Panc1 (cell line): ENCODE measurements at regions not wholly inside any gene's neighbourhood (a gene's known extent, or its start where the extent isn't known, plus 50 kb on each side); places are given as distances from the start of the nearest gene placed in this dataset.

ENCODE experiments used
- ATAC-seq: fragments of 200-7000 bp; cut with Tn5 transposase; 2 replicates; pipeline ENCODE4 v1.9.1; 2020; ENCODE audit warnings: mild to moderate bottlenecking, moderate library complexity
- BruUV-seq: library from RNA; stranded (reverse); fragments of 400-500 nt; replicated peaks from 2 replicates; lab custom pipeline; 2021; lab: Mats Ljungman, UMichigan
- CTCF ChIA-PET: fragments of 300-600 bp; sonication (Branson Sonifier 250); formaldehyde crosslinking; loops from one replicate; lab custom pipeline; 2022; ENCODE audit warnings: antibody characterized with exemption; lab: Charles Lee
- POLR2A ChIA-PET: fragments of 300-600 bp; sonication (Branson Sonifier 250); formaldehyde crosslinking; loops from one replicate; lab custom pipeline; 2022; ENCODE audit warnings: antibody characterized with exemption; lab: Charles Lee
- DNase-seq: peaks from one replicate; pipeline ENCODE4 v3.0.0-alpha.2; 2010; ENCODE audit warnings: low read depth, low spot score
- H3K27ac ChIP-seq: 2 replicates; pipeline ENCODE4 v1.5.1; 2011; ENCODE audit warnings: mild to moderate bottlenecking, low read length, inconsistent platforms
- H3K27me3 ChIP-seq: fragments of 200-500 bp; sonication (Bioruptor generic); 2 replicates; pipeline ENCODE4 v1.6.0; 2014; ENCODE audit warnings: low read length, inconsistent platforms; ENCODE audit not compliant: control insufficient read depth, insufficient read depth
- H3K36me3 ChIP-seq: fragments of 200-500 bp; sonication (Bioruptor generic); 2 replicates; pipeline ENCODE4 v1.5.1; 2014; ENCODE audit warnings: inconsistent platforms, mild to moderate bottlenecking, low read length, moderate library complexity; ENCODE audit not compliant: control insufficient read depth, insufficient read depth
- H3K4me1 ChIP-seq: 2 replicates; pipeline ENCODE4 v1.5.1; 2011; ENCODE audit warnings: inconsistent platforms, mild to moderate bottlenecking, low read length, moderate library complexity; ENCODE audit not compliant: control insufficient read depth, insufficient read depth
- H3K4me3 ChIP-seq, 2 experiments: 2 replicates each; pipeline ENCODE4 v1.5.1; 2011 to 2012; ENCODE audit warnings: low read depth in 2 of 2, low read length in 2 of 2, mild to moderate bottlenecking in 2 of 2, inconsistent platforms in 1 of 2, moderate library complexity in 1 of 2
- H3K9me3 ChIP-seq: fragments of 200-500 bp; sonication (Bioruptor generic); 2 replicates; pipeline ENCODE4 v1.5.1; 2014; ENCODE audit warnings: low read depth, mild to moderate bottlenecking, inconsistent platforms, low read length, moderate library complexity; ENCODE audit not compliant: control insufficient read depth, insufficient read depth
- CTCF ChIP-seq: fragments of 450-650 bp; IDR thresholded peaks from 2 replicates; pipeline ENCODE4 v1.5.1; 2017; ENCODE audit warnings: mild to moderate bottlenecking
- POLR2AphosphoS5 ChIP-seq: IDR thresholded peaks from 2 replicates; pipeline ENCODE4 v1.6.1; 2012; ENCODE audit warnings: mild to moderate bottlenecking, low read depth, low read length, moderate library complexity
- REST ChIP-seq, 2 experiments: IDR thresholded peaks; 2 replicates each; pipeline ENCODE4 v1.6.1; 2011 to 2012; ENCODE audit warnings: low read depth in 2 of 2, control low read depth in 1 of 2, low read length in 1 of 2, mild to moderate bottlenecking in 1 of 2, moderate library complexity in 1 of 2; ENCODE audit not compliant: insufficient read depth in 1 of 2
- SIN3A ChIP-seq: IDR thresholded peaks from 2 replicates; pipeline ENCODE4 v1.6.1; 2012; ENCODE audit warnings: low read depth, mild to moderate bottlenecking, low read length, moderate library complexity, borderline replicate concordance; ENCODE audit not compliant: insufficient read depth
- TCF7L2 ChIP-seq: IDR thresholded peaks from 2 replicates; pipeline ENCODE4 v1.6.1; 2011; ENCODE audit warnings: mild to moderate bottlenecking, low read depth, low read length, inconsistent platforms
- in situ Hi-C: cut with HindIII; loops from 2 replicates; pipeline ENCODE4 v1.10.0; 2016; ENCODE audit warnings: low sequenced_read_pairs, low pct_unique_long_range_greater_than_20kb
- intact Hi-C: fragments of 100-400 bp; cut with micrococcal nuclease; formaldehyde crosslinking; loops from one replicate; pipeline ENCODE4 v1.10.0; 2022; ENCODE audit not compliant: unreplicated experiment

GRCh38 chr4:163693776-163694175 lies 199.3 kb downstream of the TMA16 start:
- intact Hi-C loops: no loop called here
- Histone ChIP-seq H3K4me3 (no peak overlapping the region), H3K9me3 (no peaks in the 10 kb centered on the region), H3K36me3 (no peaks in the 10 kb centered on the region), H3K27me3 (no peaks in the 10 kb centered on the region), H3K4me1 (no peaks in the 10 kb centered on the region), H3K27ac (no peak overlapping the region)
- in situ Hi-C loops: no loop called here
- ATAC-seq: no peak
- DNase-seq: no peak
- CTCF ChIA-PET: no interaction called here
- TF ChIP-seq POLR2AphosphoS5 (no peak), TCF7L2 (no peak), REST (IDR thresholded peaks at IDR 0.05; ENCODE audit: insufficient read depth in 1 of 2, low read depth in 2 of 2, low read length in 1 of 2) (no peak), SIN3A (no peak)
- BruUV-seq: no TSS peak
- POLR2A ChIA-PET: no interaction called here

- no peak for ATAC-seq
These were observed 199.9 kb downstream of the TMA16 start for GRCh38 chr4:163694385-163694784.

More at GRCh38 chr4:163694385-163694784, 199.9 kb downstream of the TMA16 start:
- Histone ChIP-seq H3K27me3 (no peaks in the 10 kb centered on the region), H3K36me3 (no peaks in the 10 kb centered on the region), H3K9me3 (no peaks in the 10 kb centered on the region), H3K4me3 (no peak overlapping the region), H3K4me1 (no peaks in the 10 kb centered on the region), H3K27ac (no peak overlapping the region)
- DNase-seq: no peak
- intact Hi-C loops: no loop called here
- TF ChIP-seq POLR2AphosphoS5: no peak
- TF ChIP-seq REST (IDR thresholded peaks at IDR 0.05; ENCODE audit: insufficient read depth in 1 of 2, low read depth in 2 of 2, low read length in 1 of 2): no peak
- TF ChIP-seq TCF7L2: no peak
- no peak for TF ChIP-seq SIN3A
- no peak for TF ChIP-seq CTCF
- CTCF ChIA-PET: no interaction called here
- POLR2A ChIA-PET: no interaction called here
- in situ Hi-C loops: no loop called here
- BruUV-seq: no TSS peak
